HEK293 (cell line): ENCODE measurements at regions not wholly inside any gene's neighbourhood (a gene's known extent, or its start where the extent isn't known, plus 50 kb on each side); places are given as distances from the start of the nearest gene placed in this dataset.

Experiments
- CTCF ChIA-PET: fragments of 350-600 bp; formaldehyde crosslinking; extraction: SDS; loops from one replicate; lab custom pipeline; 2021; ENCODE audit warnings: antibody characterized with exemption; lab: Yijun Ruan, JAX
- POLR2A ChIA-PET: fragments of 300-600 bp; formaldehyde crosslinking; extraction: SDS; loops from one replicate; lab custom pipeline; 2020; ENCODE audit warnings: antibody characterized with exemption, inconsistent platforms; lab: Yijun Ruan, JAX
- H3K27ac ChIP-seq: fragments of 200-500 bp; sonication (Bioruptor generic); 2 replicates; pipeline ENCODE4 v1.5.1; 2014; ENCODE audit warnings: low read depth, low read length, control low read depth, inconsistent platforms; ENCODE audit errors: extremely low read depth
- H3K36me3 ChIP-seq, 2 experiments: fragments of 200-500 bp in 1 of 2; sonication (Bioruptor generic) in 1 of 2; 1 replicate in 1 of 2; 2 replicates in 1 of 2; pipeline ENCODE4 v1.5.1; 2014 to 2017; ENCODE audit warnings: inconsistent platforms in 2 of 2, low read length in 2 of 2; ENCODE audit not compliant: control insufficient read depth in 2 of 2, insufficient read depth in 1 of 2
- H3K4me1 ChIP-seq: fragments of 200-500 bp; sonication (Bioruptor generic); 2 replicates; pipeline ENCODE4 v1.5.1; 2014; ENCODE audit warnings: mild to moderate bottlenecking, low read length, inconsistent platforms; ENCODE audit not compliant: control insufficient read depth, insufficient read depth
- H3K4me3 ChIP-seq: 2 replicates; pipeline ENCODE4 v1.5.1; 2011; ENCODE audit warnings: low read depth, mild to moderate bottlenecking, control low read depth, low read length, moderate library complexity
- H3K9me3 ChIP-seq: fragments of 200-500 bp; sonication (Bioruptor generic); 2 replicates; pipeline ENCODE4 v1.5.1; 2014; ENCODE audit warnings: low read depth, low read length, inconsistent platforms; ENCODE audit not compliant: control insufficient read depth, insufficient read depth
- AEBP2 ChIP-seq: fragments of 450-650 bp; formaldehyde crosslinking; IDR thresholded peaks from 2 replicates; pipeline ENCODE4 v1.5.1; 2016; ENCODE audit warnings: missing biosample characterization, missing genetic modification characterization, borderline replicate concordance
- BCL6B ChIP-seq: fragments of 450-650 bp; formaldehyde crosslinking; IDR thresholded peaks from 2 replicates; pipeline ENCODE4 v1.5.1; 2017; ENCODE audit warnings: missing biosample characterization, missing genetic modification characterization
- GLIS2 ChIP-seq: fragments of 450-650 bp; formaldehyde crosslinking; IDR thresholded peaks from 2 replicates; pipeline ENCODE4 v1.5.1; 2016; ENCODE audit warnings: missing biosample characterization, missing genetic modification characterization
- MYNN ChIP-seq: fragments of 450-650 bp; formaldehyde crosslinking; IDR thresholded peaks from 2 replicates; pipeline ENCODE4 v1.5.1; 2016; ENCODE audit warnings: missing biosample characterization, missing genetic modification characterization, borderline replicate concordance
- ZFP69B ChIP-seq: fragments of 450-650 bp; formaldehyde crosslinking; IDR thresholded peaks from 2 replicates; pipeline ENCODE4 v1.5.1; 2016; ENCODE audit warnings: missing biosample characterization, missing genetic modification characterization
- ZNF112 ChIP-seq: fragments of 450-650 bp; formaldehyde crosslinking; IDR thresholded peaks from 2 replicates; pipeline ENCODE4 v1.5.0; 2017; ENCODE audit warnings: missing biosample characterization, missing genetic modification characterization
- ZNF114 ChIP-seq: fragments of 450-650 bp; formaldehyde crosslinking; IDR thresholded peaks from 2 replicates; pipeline ENCODE4 v1.5.0; 2017; ENCODE audit warnings: missing biosample characterization, missing genetic modification characterization
- ZNF146 ChIP-seq: fragments of 450-650 bp; formaldehyde crosslinking; IDR thresholded peaks from 2 replicates; pipeline ENCODE4 v1.5.1; 2016; ENCODE audit warnings: missing biosample characterization, missing genetic modification characterization
- ZNF16 ChIP-seq: fragments of 450-650 bp; formaldehyde crosslinking; IDR thresholded peaks from 2 replicates; pipeline ENCODE4 v1.5.1; 2016; ENCODE audit warnings: low read depth, missing biosample characterization, missing genetic modification characterization
- ZNF174 ChIP-seq: fragments of 450-650 bp; formaldehyde crosslinking; IDR thresholded peaks from 2 replicates; pipeline ENCODE4 v1.5.0; 2017; ENCODE audit warnings: missing biosample characterization, mild to moderate bottlenecking, missing genetic modification characterization
- ZNF202 ChIP-seq: fragments of 450-650 bp; formaldehyde crosslinking; IDR thresholded peaks from 2 replicates; pipeline ENCODE4 v1.5.1; 2016; ENCODE audit warnings: missing biosample characterization, missing genetic modification characterization, borderline replicate concordance
- ZNF211 ChIP-seq: fragments of 450-650 bp; formaldehyde crosslinking; IDR thresholded peaks from 2 replicates; pipeline ENCODE4 v1.5.1; 2016; ENCODE audit warnings: low read depth, missing biosample characterization, missing genetic modification characterization
- ZNF221 ChIP-seq: fragments of 450-650 bp; formaldehyde crosslinking; IDR thresholded peaks from 2 replicates; pipeline ENCODE4 v1.5.1; 2017; ENCODE audit warnings: missing biosample characterization, missing genetic modification characterization, borderline replicate concordance
- ZNF24 ChIP-seq: fragments of 450-650 bp; formaldehyde crosslinking; IDR thresholded peaks from 2 replicates; pipeline ENCODE4 v1.5.1; 2016; ENCODE audit warnings: missing biosample characterization, missing genetic modification characterization
- ZNF280C ChIP-seq: fragments of 450-650 bp; formaldehyde crosslinking; IDR thresholded peaks from 2 replicates; pipeline ENCODE4 v1.5.1; 2016; ENCODE audit warnings: missing biosample characterization, missing genetic modification characterization
- ZNF335 ChIP-seq: fragments of 450-650 bp; formaldehyde crosslinking; conservative IDR thresholded peaks from 2 replicates; pipeline ENCODE4 v1.5.1; 2016; ENCODE audit warnings: missing biosample characterization, missing genetic modification characterization
- ZNF416 ChIP-seq: fragments of 450-650 bp; formaldehyde crosslinking; IDR thresholded peaks from 2 replicates; pipeline ENCODE4 v1.5.1; 2016; ENCODE audit warnings: missing biosample characterization, missing genetic modification characterization
- ZNF473 ChIP-seq: fragments of 450-650 bp; formaldehyde crosslinking; IDR thresholded peaks from 2 replicates; pipeline ENCODE4 v1.5.1; 2017; ENCODE audit warnings: missing biosample characterization, missing genetic modification characterization
- ZNF548 ChIP-seq: fragments of 450-650 bp; formaldehyde crosslinking; IDR thresholded peaks from 2 replicates; pipeline ENCODE4 v1.5.1; 2016; ENCODE audit warnings: missing biosample characterization, missing genetic modification characterization
- ZNF555 ChIP-seq: fragments of 450-650 bp; formaldehyde crosslinking; conservative IDR thresholded peaks from 2 replicates; pipeline ENCODE4 v1.5.1; 2017; ENCODE audit warnings: missing biosample characterization, mild to moderate bottlenecking, missing genetic modification characterization, inconsistent platforms
- ZNF670 ChIP-seq: fragments of 450-650 bp; formaldehyde crosslinking; IDR thresholded peaks from 2 replicates; pipeline ENCODE4 v1.5.1; 2016; ENCODE audit warnings: missing biosample characterization, missing genetic modification characterization, low read depth
- ZNF692 ChIP-seq: fragments of 450-650 bp; formaldehyde crosslinking; IDR thresholded peaks from 2 replicates; pipeline ENCODE4 v1.5.1; 2016; ENCODE audit warnings: missing biosample characterization, missing genetic modification characterization
- ZNF76 ChIP-seq: fragments of 450-650 bp; formaldehyde crosslinking; IDR thresholded peaks from 2 replicates; pipeline ENCODE4; 2016; ENCODE audit warnings: low read depth, missing biosample characterization, missing genetic modification characterization, borderline replicate concordance
- ZNF791 ChIP-seq: fragments of 450-650 bp; formaldehyde crosslinking; IDR thresholded peaks from 2 replicates; pipeline ENCODE4 v1.5.1; 2016; ENCODE audit warnings: missing biosample characterization, missing genetic modification characterization
- ZNF843 ChIP-seq: fragments of 450-650 bp; formaldehyde crosslinking; IDR thresholded peaks from 2 replicates; pipeline ENCODE4 v1.5.1; 2016; ENCODE audit warnings: missing biosample characterization, missing genetic modification characterization
- TF ChIP-seq, protein P1 (sequence below): fragments of 450-650 bp; formaldehyde crosslinking; IDR thresholded peaks from 2 replicates; pipeline ENCODE4 v1.5.1; 2017; ENCODE audit warnings: missing biosample characterization, mild to moderate bottlenecking, missing genetic modification characterization, moderate library complexity
- TF ChIP-seq, protein P2 (sequence below): fragments of 450-650 bp; formaldehyde crosslinking; IDR thresholded peaks from 2 replicates; pipeline ENCODE4 v1.5.1; 2016; ENCODE audit warnings: missing biosample characterization, missing genetic modification characterization

- H3K36me3 ChIP-seq: no peaks in the 10 kb centered on the region
- ChIA-PET POLR2A (no interaction called here), CTCF (no interaction called here)
- no peak overlapping the region for H3K4me3 ChIP-seq
- no peaks in the 10 kb centered on the region for H3K9me3 ChIP-seq
- TF ChIP-seq GLIS2 (no peak), ZNF24 (no peak), ZNF202 (tag by site-specific recombination) (no peak), ZFP69B (no peak), ZNF548 (tag by site-specific recombination) (no peak), ZNF16 (tag by site-specific recombination) (no peak), ZNF112 (tag by site-specific recombination) (no peak), ZNF692 (no peak)
- TF ChIP-seq, protein P1, sequence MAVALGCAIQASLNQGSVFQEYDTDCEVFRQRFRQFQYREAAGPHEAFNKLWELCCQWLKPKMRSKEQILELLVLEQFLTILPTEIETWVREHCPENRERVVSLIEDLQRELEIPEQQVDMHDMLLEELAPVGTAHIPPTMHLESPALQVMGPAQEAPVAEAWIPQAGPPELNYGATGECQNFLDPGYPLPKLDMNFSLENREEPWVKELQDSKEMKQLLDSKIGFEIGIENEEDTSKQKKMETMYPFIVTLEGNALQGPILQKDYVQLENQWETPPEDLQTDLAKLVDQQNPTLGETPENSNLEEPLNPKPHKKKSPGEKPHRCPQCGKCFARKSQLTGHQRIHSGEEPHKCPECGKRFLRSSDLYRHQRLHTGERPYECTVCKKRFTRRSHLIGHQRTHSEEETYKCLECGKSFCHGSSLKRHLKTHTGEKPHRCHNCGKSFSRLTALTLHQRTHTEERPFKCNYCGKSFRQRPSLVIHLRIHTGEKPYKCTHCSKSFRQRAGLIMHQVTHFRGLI (tag by site-specific recombination): no peak
- no peaks in the 10 kb centered on the region for H3K4me1 ChIP-seq
- no peak overlapping the region for H3K27ac ChIP-seq
These were observed 546.5 kb upstream of the ATXN7L3B start for GRCh38 chr12:73991138-73991537.

DNA sequence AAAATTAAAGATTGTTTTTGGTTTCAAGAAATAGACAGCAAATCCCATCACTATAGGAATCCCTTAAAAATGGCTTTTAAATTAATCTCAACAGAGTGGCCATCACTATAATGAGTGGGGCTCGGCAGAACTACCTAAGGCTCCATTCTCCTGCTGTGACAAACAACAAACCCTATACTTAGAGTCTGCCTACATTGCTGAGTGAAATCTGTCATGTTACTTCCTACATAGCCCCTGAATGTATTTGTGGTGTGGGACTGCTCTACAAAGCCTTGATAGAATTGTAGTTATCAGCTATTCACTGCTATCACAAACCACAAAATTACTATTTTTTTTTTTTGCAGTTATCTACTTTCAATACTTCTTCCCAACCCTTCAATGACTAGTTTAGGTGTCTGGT is 538.7 kb upstream of the ATXN7L3B start:
- CTCF ChIA-PET: no interaction called here
- POLR2A ChIA-PET: no interaction called here
- Histone ChIP-seq H3K27ac (no peak overlapping the region), H3K9me3 (no peaks in the 10 kb centered on the region), H3K4me3 (no peak overlapping the region), H3K4me1 (no peaks in the 10 kb centered on the region), H3K36me3 (no peaks in the 10 kb centered on the region)
- TF ChIP-seq ZNF174 (tag by site-specific recombination) (no peak), MYNN (no peak), ZNF555 (tag by site-specific recombination) (no peak), ZNF114 (tag by site-specific recombination) (no peak), ZNF670 (no peak), ZNF146 (tag by site-specific recombination) (no peak), ZNF791 (tag by site-specific recombination) (no peak), ZFP69B (no peak), AEBP2 (no peak), ZNF843 (no peak), ZNF76 (tag by site-specific recombination) (no peak), ZNF211 (tag by site-specific recombination) (no peak), ZNF335 (tag by site-specific recombination) (no peak), ZNF416 (tag by site-specific recombination) (no peak), ZNF473 (no peak), ZNF221 (tag by site-specific recombination) (no peak), ZNF280C (tag by site-specific recombination) (no peak), BCL6B (tag by site-specific recombination) (no peak)
- TF ChIP-seq, protein P2, sequence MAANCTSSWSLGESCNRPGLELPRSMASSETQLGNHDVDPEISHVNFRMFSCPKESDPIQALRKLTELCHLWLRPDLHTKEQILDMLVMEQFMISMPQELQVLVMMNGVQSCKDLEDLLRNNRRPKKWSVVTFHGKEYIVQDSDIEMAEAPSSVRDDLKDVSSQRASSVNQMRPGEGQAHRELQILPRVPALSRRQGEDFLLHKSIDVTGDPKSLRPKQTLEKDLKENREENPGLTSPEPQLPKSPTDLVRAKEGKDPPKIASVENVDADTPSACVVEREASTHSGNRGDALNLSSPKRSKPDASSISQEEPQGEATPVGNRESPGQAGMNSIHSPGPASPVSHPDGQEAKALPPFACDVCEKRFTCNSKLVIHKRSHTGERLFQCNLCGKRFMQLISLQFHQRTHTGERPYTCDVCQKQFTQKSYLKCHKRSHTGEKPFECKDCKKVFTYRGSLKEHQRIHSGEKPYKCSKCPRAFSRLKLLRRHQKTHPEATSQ (tag by site-specific recombination): no peak
